HepG2 (cell line): ENCODE measurements at regions not wholly inside any gene's neighbourhood (a gene's known extent, or its start where the extent isn't known, plus 50 kb on each side); places are given as distances from the start of the nearest gene placed in this dataset.
A peak's percentile ranks its signal among the peaks of the same experiment; 100 is the strongest.
"Not testable (repeated sequence)": the region's sequence is repeated elsewhere in the genome, so short reads cannot be mapped to it uniquely, and the experiment has no call there.

Source experiments
- ATAC-seq: fragments of 200-7000 bp; cut with Tn5 transposase; 3 replicates; pipeline ENCODE4 v1.9.1; 2020; ENCODE audit warnings: mild to moderate bottlenecking, moderate library complexity
- BruUV-seq: library from RNA; stranded (reverse); fragments of 400-500 nt; replicated peaks from 2 replicates; lab custom pipeline; 2021; lab: Mats Ljungman, UMichigan
- CTCF ChIA-PET: fragments of 300-600 bp; formaldehyde crosslinking; extraction: SDS; loops from one replicate; lab custom pipeline; 2021; ENCODE audit warnings: low total read pairs, inconsistent platforms, low intra/inter-chr PET ratio; lab: Yijun Ruan, JAX
- POLR2A ChIA-PET: fragments of 350-600 bp; sonication (Branson Sonifier 250); formaldehyde crosslinking; loops from one replicate; lab custom pipeline; 2020; ENCODE audit warnings: antibody characterized with exemption, inconsistent platforms; lab: Yijun Ruan, JAX
- DNase-seq: peaks from one replicate; pipeline ENCODE4 v3.0.0-alpha.2; 2015; ENCODE audit warnings: low spot score
- FAIRE-seq: peaks from 3 replicates; lab custom pipeline; 2011; peaks lifted over from hg19 to GRCh38; lab: Jason Lieb, UNC
- H2AFZ ChIP-seq: one replicate; pipeline ENCODE4 v1.6.1; 2011; ENCODE audit warnings: low read length, inconsistent platforms
- H3K27ac ChIP-seq: fragments of 300-600 bp; 3 replicates; pipeline ENCODE4 v1.8.0; 2011; ENCODE audit warnings: mixed run types, mild to moderate bottlenecking, mixed read lengths, low read length, inconsistent platforms; ENCODE audit not compliant: insufficient read depth; ENCODE audit errors: extremely low read length
- H3K27me3 ChIP-seq, 2 experiments: fragments of 200-600 bp in 1 of 2; 2 replicates in 1 of 2; 3 replicates in 1 of 2; pipeline versions ENCODE4 v1.6.0 to v1.8.0; 2011; ENCODE audit warnings: low read length in 2 of 2, mild to moderate bottlenecking in 2 of 2, moderate library complexity in 2 of 2, inconsistent platforms in 1 of 2; ENCODE audit not compliant: insufficient read depth in 2 of 2, control insufficient read depth in 1 of 2
- H3K36me3 ChIP-seq, 2 experiments: fragments of 200-600 bp in 1 of 2; replicated peaks in 1 of 2; 2 replicates in 1 of 2; 3 replicates in 1 of 2; pipeline versions ENCODE4 v1.5.1 to v1.8.0; 2011; ENCODE audit warnings: low read length in 2 of 2, inconsistent platforms in 1 of 2; ENCODE audit not compliant: insufficient read depth in 2 of 2, control insufficient read depth in 1 of 2
- H3K4me1 ChIP-seq: 2 replicates; pipeline ENCODE4 v1.5.1; 2012; ENCODE audit warnings: low read length, inconsistent platforms; ENCODE audit not compliant: insufficient read depth
- H3K4me2 ChIP-seq: 2 replicates; pipeline ENCODE4 v1.6.0; 2011; ENCODE audit warnings: low read depth, low read length, inconsistent platforms
- H3K4me3 ChIP-seq, 3 experiments: fragments of 200-600 bp in 1 of 3; sonication (generic), shearing (Covaris generic) in 1 of 3; replicated peaks in 1 of 3; 2 replicates each; pipeline ENCODE4 v1.5.1; 2011 to 2016; ENCODE audit warnings: low read length in 3 of 3, inconsistent platforms in 2 of 3, low read depth in 2 of 3, mild to moderate bottlenecking in 2 of 3, control low read depth in 1 of 3, mixed read lengths in 1 of 3; ENCODE audit not compliant: insufficient read depth in 1 of 3
- H3K79me2 ChIP-seq: one replicate; pipeline ENCODE4 v1.6.1; 2011; ENCODE audit warnings: low read length, inconsistent platforms; ENCODE audit not compliant: insufficient read depth
- H3K9ac ChIP-seq: 2 replicates; pipeline ENCODE4 v1.6.0; 2011; ENCODE audit warnings: mild to moderate bottlenecking, low read depth, low read length, inconsistent platforms; ENCODE audit not compliant: insufficient read depth
- H3K9me3 ChIP-seq: 2 replicates; pipeline ENCODE4 v1.5.1; 2012; ENCODE audit warnings: mild to moderate bottlenecking, low read length
- H4K20me1 ChIP-seq: 2 replicates; pipeline ENCODE4 v1.6.0; 2011; ENCODE audit warnings: inconsistent platforms, mild to moderate bottlenecking, low read length, moderate library complexity; ENCODE audit not compliant: insufficient read depth
- SIN3B ChIP-seq: fragments of 150-350 bp; IDR thresholded peaks from 2 replicates; pipeline ENCODE4 v1.6.1; 2014; ENCODE audit warnings: low read length
- ZBTB40 ChIP-seq, 2 experiments: fragments of 450-650 bp in 1 of 2; sonication (generic) in 1 of 2; formaldehyde crosslinking in 1 of 2; IDR thresholded peaks; 2 replicates each; pipeline versions ENCODE4 v1.6.1 to v1.8.0; 2016 to 2022; ENCODE audit warnings: antibody characterized with exemption in 1 of 2, mild to moderate bottlenecking in 1 of 2, missing genetic modification reagents in 1 of 2
- WGBS: methylation state at CpG from one replicate; pipeline ENCODE4 v1.1.6; 2017; ENCODE audit warnings: low lambda C conversion rate; 5-methylcytosine and 5-hydroxymethylcytosine counted together
- in situ Hi-C: cut with HindIII; loops from 2 replicates; pipeline ENCODE4 v1.10.0; 2017; ENCODE audit warnings: low pct_unique_long_range_greater_than_20kb; ENCODE audit not compliant: extremely low pct_ligation_motif_present
- intact Hi-C: fragments of 100-400 bp; cut with micrococcal nuclease; formaldehyde crosslinking; loops from one replicate; pipeline ENCODE4 v1.10.0; 2022; ENCODE audit not compliant: unreplicated experiment

GRCh38 chr3:21204122-21204521 lies 546.9 kb downstream of the ZNF385D start:
- BruUV-seq, H3K4me2 ChIP-seq: not testable (repeated sequence)

GRCh38 chr3:21195203-21195602 lies 555.8 kb downstream of the ZNF385D start:
- in situ Hi-C loops (no loop called here), intact Hi-C loops (no loop called here)
- POLR2A ChIA-PET = no interaction called here

More at GRCh38 chr3:21204122-21204521, 546.9 kb downstream of the ZNF385D start:
- H3K27ac ChIP-seq, ATAC-seq, FAIRE-seq, intact Hi-C loops, H4K20me1 ChIP-seq, H3K4me1 ChIP-seq, H3K27me3 ChIP-seq, H2AFZ ChIP-seq, H3K79me2 ChIP-seq, H3K4me3 ChIP-seq, H3K36me3 ChIP-seq, H3K9ac ChIP-seq, DNase-seq, POLR2A ChIA-PET, in situ Hi-C loops, CTCF ChIA-PET: not testable (repeated sequence)
- WGBS = 0% methylated on average over 1 of the region's 3 CpGs
- peaks cover 87% of the 10 kb centered on the region for H3K9me3 ChIP-seq

More at GRCh38 chr3:21195203-21195602, 555.8 kb downstream of the ZNF385D start:
- Histone ChIP-seq H3K9ac (no peak overlapping the region), H3K36me3 (no peaks in the 10 kb centered on the region), H3K4me1 (no peaks in the 10 kb centered on the region), H3K4me2 (no peak overlapping the region), H3K9me3 (peaks cover 42% of the 10 kb centered on the region), H3K79me2 (no peaks in the 10 kb centered on the region), H3K27me3 (no peaks in the 10 kb centered on the region), H3K27ac (no peak overlapping the region), H3K4me3 (no peak overlapping the region), H4K20me1 (no peaks in the 10 kb centered on the region), H2AFZ (no peak overlapping the region)
- DNase-seq = no peak
- TF ChIP-seq SIN3B (no peak), ZBTB40 (IDR thresholded peaks at IDR 0.05) (peak; percentile 50; the same call in 1 of the 2 replicates), ZBTB40 (CRISPR knock-in tag; IDR thresholded peaks at IDR 0.05) (no peak)
- CTCF ChIA-PET = no interaction called here
- no peak for FAIRE-seq
- BruUV-seq = no TSS peak
- WGBS = 4% methylated on average over 2 of the region's 2 CpGs
- no peak for ATAC-seq
